ENCODE measurements at regions not wholly inside any gene's neighbourhood (a gene's known extent, or its start where the extent isn't known, plus 50 kb on each side); places are given as distances from the start of the nearest gene placed in this dataset.

DNA sequence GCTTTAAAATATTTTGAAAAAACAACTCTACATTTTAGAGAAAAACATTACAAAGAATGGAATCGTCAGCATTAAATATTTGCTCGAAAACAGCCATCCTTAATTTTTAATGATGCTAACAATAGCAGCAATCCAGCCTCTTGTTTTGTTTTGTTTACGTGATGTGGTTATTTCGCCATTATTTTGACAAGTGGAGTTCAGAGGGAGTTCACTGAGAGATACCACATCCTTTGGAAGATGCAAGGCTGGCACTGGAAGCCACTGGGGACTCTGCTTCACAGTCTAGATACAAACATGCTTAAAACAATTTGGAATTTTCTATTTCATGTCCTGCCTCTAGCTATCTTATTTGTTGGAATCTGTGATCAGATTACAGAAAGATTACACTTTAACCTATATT is 556.3 kb downstream of the PCDH17 start:
- DNase-seq (ENCODE audit: low read depth in 2 of 2): no peak

GRCh38 chr13:58190577-58190976 is 559.0 kb downstream of the PCDH17 start:
- DNase-seq (ENCODE audit: low read depth in 2 of 2): no peak

GRCh38 chr13:58191754-58192153 is 560.2 kb downstream of the PCDH17 start:
- no peak for DNase-seq (ENCODE audit: low read depth in 2 of 2)

DNA sequence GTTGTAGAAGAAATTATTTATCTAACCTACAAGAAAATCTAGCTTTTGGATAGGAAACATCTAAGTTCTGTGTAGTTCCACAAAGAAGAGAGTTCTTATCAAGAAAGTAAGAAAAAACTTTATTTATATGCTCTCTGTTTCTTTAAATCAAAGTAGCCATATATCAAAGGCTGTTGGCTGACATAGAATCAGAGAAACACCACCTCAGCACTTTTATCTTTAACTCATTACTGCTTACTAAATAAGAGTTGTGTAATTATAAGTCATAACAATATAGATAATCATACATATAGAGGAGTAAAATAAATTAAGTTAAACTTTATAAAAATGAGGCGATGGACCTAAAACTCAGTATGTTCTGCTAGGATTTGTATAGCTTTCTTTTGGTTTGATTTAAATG is 570.6 kb downstream of the PCDH17 start:
- no peak for DNase-seq (ENCODE audit: low read depth in 2 of 2)

DNA sequence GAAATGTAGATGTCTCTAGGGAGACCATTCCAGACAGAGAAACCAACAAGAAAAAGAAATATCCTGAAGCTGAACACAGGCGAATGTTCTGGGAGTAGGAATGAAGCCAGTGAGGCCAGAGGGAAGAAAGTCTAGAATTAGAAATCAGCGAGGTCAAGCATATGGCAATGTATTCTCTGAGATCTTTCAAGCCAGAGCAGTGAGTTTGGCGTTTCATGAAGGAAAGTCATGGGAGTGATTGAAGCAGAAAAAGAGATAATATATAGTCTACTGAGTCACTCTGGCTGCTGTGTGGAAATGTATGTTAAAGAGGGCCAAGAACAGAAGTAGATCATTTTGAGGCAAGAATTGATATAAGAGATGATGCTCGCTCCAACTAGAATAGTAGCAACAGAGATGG is 576.0 kb downstream of the PCDH17 start:
- no peak for DNase-seq (ENCODE audit: low read depth in 2 of 2)

- DNase-seq (ENCODE audit: low read depth in 2 of 2): no peak
These were observed 603.9 kb downstream of the PCDH17 start for GRCh38 chr13:58235454-58235853.

- DNase-seq (ENCODE audit: low read depth in 2 of 2): no peak
These were observed 607.6 kb downstream of the PCDH17 start for GRCh38 chr13:58238972-58239773.

GRCh38 chr13:58239774-58240268 is 608.3 kb downstream of the PCDH17 start:
- DNase-seq (ENCODE audit: low read depth in 2 of 2): no peak

DNA sequence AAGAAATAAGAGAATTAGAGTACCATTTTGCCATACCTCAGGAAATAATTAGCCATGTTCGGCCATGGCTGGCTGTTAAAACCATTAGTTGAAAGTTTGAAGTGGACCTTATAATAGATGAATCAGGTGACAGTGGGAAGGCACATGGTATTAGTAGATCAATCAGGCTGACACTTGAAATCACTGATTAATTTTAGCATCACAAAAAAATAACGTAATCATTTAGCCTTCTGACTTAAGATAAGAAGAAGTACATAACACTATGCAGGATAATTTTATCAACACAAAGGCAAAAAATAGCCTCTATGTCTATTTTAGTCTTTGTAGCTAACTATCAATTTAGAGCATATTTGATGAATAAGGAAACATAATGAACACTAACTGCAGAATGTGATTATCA is 615.5 kb downstream of the PCDH17 start:
- no peak for DNase-seq (ENCODE audit: low read depth in 2 of 2)

- DNase-seq (ENCODE audit: low read depth in 2 of 2): no peak
These were observed 623.4 kb downstream of the PCDH17 start for GRCh38 chr13:58254943-58255342.

DNA sequence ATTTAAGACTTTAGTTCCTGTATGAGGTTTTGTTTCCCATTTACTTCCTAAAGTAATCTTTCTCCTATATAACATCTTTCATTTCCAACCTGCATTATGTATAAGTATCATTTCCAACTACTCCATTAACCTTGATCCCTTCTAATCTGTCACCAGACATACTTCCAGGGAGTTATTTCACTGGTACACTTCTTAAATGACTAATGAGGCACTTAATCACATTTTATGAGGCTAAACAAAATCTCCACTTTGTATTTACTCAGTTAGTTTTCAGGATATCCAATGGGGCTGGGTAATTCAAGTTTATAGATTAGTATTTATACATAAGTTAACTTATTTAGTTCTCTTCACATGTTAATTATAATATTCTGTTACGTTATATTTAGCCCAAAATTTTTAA is 634.7 kb downstream of the PCDH17 start:
- DNase-seq (ENCODE audit: low read depth in 2 of 2): no peak

- DNase-seq (ENCODE audit: low read depth in 2 of 2): no peak
These were observed 667.1 kb downstream of the PCDH17 start for GRCh38 chr13:58298556-58299135.

GRCh38 chr13:58300224-58300623 is 668.7 kb downstream of the PCDH17 start:
- DNase-seq (ENCODE audit: low read depth in 2 of 2): no peak

DNA sequence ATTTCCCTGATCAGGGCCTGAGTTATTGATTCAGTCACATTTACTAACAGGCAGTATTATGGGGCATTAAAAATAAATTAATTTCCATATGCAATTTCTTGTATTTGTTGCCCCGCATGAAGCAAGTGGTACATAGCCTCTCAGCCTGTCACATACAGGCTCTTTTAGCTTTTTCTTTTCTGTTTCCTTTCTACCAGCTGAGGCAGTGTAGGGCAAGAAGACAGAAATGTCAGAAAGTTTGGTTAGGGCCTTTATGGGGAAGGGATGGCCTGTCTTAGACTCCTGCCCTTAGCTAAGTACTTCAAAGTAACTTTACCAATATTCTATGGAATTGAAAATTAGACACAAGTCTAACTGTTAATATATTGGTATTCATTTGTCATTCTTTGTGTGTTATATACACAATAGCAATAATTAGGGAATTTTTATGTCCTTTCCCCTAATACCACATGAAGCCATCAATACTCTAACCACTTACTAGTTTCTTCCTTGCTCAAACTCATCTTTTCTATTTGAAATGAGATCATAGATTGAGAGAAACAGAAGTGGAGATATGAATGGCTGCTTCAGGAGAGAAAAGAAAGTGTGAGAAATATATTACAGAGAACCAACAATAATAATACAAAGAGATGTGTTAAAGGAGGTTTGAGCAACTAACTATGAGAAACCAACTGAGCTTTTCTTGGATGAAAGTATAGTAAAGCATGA is 669.6 kb downstream of the PCDH17 start:
- DNase-seq (ENCODE audit: low read depth in 2 of 2): no peak

DNA sequence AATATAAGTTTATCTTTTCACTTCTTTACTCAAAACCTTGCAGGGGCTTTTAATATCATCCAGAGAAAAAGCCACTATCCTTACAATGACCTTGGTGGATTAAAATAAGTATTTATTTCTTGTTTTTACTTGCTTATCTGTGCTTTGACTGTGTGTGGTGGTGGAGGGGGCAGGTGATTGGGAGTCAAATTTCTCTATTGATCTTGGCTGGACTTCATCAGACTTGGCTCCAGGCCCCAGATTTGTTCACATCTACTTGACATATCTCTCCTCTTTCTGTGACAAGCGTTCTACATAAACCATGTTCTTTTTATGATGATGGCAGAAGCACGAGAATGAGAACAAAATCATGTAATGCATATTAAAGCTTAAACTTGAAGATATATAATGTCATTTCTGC is 670.8 kb downstream of the PCDH17 start:
- no peak for DNase-seq (ENCODE audit: low read depth in 2 of 2)

DNA sequence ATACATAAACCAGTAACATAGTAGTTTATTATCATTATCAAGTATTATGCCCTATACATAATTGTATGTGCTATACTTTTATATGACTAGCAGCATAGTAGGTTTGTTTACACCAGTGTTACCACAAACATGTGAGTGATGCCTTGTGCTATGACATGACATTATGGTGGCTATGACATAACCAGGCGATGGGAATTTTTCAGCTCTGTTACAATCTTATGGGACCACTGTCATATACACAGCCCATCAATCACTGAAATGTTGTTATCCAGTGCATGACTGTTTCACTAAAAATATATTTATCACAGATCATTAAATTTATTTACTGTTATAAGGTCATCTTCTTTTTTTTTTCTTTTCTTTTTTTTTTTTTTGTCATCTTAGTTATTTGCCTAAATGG is 674.5 kb downstream of the PCDH17 start:
- DNase-seq (ENCODE audit: low read depth in 2 of 2): no peak

- DNase-seq (ENCODE audit: low read depth in 2 of 2): no peak
These were observed 681.7 kb downstream of the PCDH17 start for GRCh38 chr13:58313219-58313618.

DNA sequence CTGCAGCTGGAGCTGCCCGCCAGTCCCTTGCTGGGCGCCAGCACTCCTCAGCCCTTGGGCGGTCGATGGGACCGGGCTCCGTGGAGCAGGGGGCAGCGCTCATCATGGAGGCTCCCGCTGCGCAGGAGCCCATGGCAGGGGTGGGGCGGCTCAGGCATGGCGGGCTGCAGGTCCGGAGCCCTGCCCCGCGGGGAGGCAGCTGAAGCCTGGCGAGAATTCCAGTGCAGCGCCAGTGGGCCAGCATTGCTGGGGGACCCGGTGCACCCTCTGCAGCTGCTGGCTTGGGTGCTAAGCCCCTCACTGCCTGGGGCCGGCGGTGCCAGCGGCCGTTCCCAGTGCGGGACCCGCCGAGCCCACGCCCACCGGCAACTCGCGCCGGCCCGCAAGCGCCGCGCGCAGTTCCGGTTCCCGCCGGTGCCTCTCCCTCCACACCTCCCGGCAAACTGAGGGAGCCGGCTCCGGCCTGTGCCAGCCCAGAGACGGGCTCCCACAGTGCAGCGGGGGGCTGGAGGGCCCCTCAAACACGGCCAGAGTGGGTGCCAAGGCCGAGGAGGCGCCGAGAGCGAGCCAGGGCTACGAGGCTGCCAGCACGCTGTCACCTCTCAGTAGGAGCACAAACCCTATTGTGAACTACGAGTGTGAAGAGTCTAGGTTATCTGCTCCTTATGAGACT is 687.1 kb downstream of the PCDH17 start:
- DNase-seq (ENCODE audit: low read depth in 2 of 2): no peak

GRCh38 chr13:58324161-58324560 is 692.6 kb downstream of the PCDH17 start:
- DNase-seq (ENCODE audit: low read depth in 2 of 2): no peak

DNA sequence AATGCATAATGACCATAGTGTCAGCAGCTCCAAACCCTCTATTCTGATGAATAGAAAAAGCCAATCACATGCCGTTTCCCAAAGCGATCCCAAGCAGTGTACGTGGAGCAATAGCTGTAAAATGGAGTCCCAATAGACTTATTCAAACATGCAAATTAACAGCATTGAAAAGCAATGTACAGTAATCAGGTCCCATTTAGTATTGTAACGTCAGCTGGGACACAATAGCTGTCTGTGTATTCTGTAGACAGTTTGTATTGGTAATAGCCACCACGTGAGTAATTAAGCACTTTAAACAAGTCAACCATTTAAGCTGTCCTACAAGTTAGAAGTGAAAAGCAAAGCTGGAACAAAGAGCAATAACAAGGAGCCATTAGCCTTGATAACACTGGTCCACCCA is 698.2 kb downstream of the PCDH17 start:
- no peak for DNase-seq (ENCODE audit: low read depth in 2 of 2)

- DNase-seq (ENCODE audit: low read depth in 2 of 2): no peak
These were observed 709.4 kb downstream of the PCDH17 start for GRCh38 chr13:58340895-58341294.

- DNase-seq (ENCODE audit: low read depth in 2 of 2): no peak
These were observed 709.8 kb downstream of the PCDH17 start for GRCh38 chr13:58341318-58341717.
